ENCODE measurements at regions not wholly inside any gene's neighbourhood (a gene's known extent, or its start where the extent isn't known, plus 50 kb on each side); places are given as distances from the start of the nearest gene placed in this dataset.
"Not testable (repeated sequence)": the region's sequence is repeated elsewhere in the genome, so short reads cannot be mapped to it uniquely, and the experiment has no call there.

GRCh38 chr11:35046681-35047080 is 92.3 kb upstream of the CD44 start:
- no peak for DNase-seq

GRCh38 chr11:35047179-35047578 is 91.8 kb upstream of the CD44 start:
- DNase-seq, result no peak

GRCh38 chr11:35047769-35048168 is 91.2 kb upstream of the CD44 start:
- no peak for DNase-seq

GRCh38 chr11:35048346-35048745 is 90.6 kb upstream of the CD44 start:
- not testable (repeated sequence) for DNase-seq

GRCh38 chr11:35049859-35050531 is 89.0 kb upstream of the CD44 start:
- no peak for DNase-seq

GRCh38 chr11:35050541-35050995 is 88.4 kb upstream of the CD44 start:
- no peak for DNase-seq

GRCh38 chr11:35056391-35057093 is 82.4 kb upstream of the CD44 start:
- DNase-seq, result no peak

GRCh38 chr11:35057926-35058668 is 80.9 kb upstream of the CD44 start:
- DNase-seq, result no peak

GRCh38 chr11:35058669-35059434 is 80.1 kb upstream of the CD44 start:
- no peak for DNase-seq

GRCh38 chr11:35061516-35062440 is 77.2 kb upstream of the CD44 start:
- no peak for DNase-seq

GRCh38 chr11:35063488-35063931 is 75.5 kb upstream of the CD44 start:
- no peak for DNase-seq

- DNase-seq, result no peak
Measured at GRCh38 chr11:35064114-35064800, 74.7 kb upstream of the CD44 start.

GRCh38 chr11:35065566-35065965 is 73.4 kb upstream of the CD44 start:
- DNase-seq, result no peak

GRCh38 chr11:35066030-35066429 is 72.9 kb upstream of the CD44 start:
- no peak for DNase-seq

GRCh38 chr11:35066783-35067423 is 72.1 kb upstream of the CD44 start:
- DNase-seq, result no peak

- no peak for DNase-seq
Measured at GRCh38 chr11:35071722-35072121, 67.2 kb upstream of the CD44 start.

- DNase-seq, result peak in 1 of 2 experiments; percentile 22
Measured at GRCh38 chr11:35073691-35074419, 65.1 kb upstream of the CD44 start.

- no peak for DNase-seq
Measured at GRCh38 chr11:35076201-35077100, 62.5 kb upstream of the CD44 start.
